HG02885 (cell line): ENCODE measurements at regions not wholly inside any gene's neighbourhood (a gene's known extent, or its start where the extent isn't known, plus 50 kb on each side); places are given as distances from the start of the nearest gene placed in this dataset.
A peak's percentile ranks its signal among the peaks of the same experiment; 100 is the strongest.

Experiments
- ATAC-seq: cut with Tn5 transposase; IDR thresholded peaks from one replicate; pipeline ENCODE4 v1.9.1; 2021; ENCODE audit warnings: mild to moderate bottlenecking; ENCODE audit not compliant: unreplicated experiment, poor library complexity

- ATAC-seq = no peak
Observed at GRCh38 chr2:147792966-147793617, 51.7 kb upstream of the ACVR2A start.

- no peak for ATAC-seq
Observed at GRCh38 chr2:147790580-147790979, 54.2 kb upstream of the ACVR2A start.

GRCh38 chr2:147789720-147790119 is 55.1 kb upstream of the ACVR2A start:
- no peak for ATAC-seq

GRCh38 chr2:147789287-147789686 is 55.5 kb upstream of the ACVR2A start:
- ATAC-seq = no peak

- ATAC-seq = no peak
Observed at GRCh38 chr2:147782141-147782930, 62.5 kb upstream of the ACVR2A start.

GRCh38 chr2:147779440-147779839 is 65.4 kb upstream of the ACVR2A start:
- ATAC-seq = no peak

- no peak for ATAC-seq
Observed at GRCh38 chr2:147777394-147777793, 67.4 kb upstream of the ACVR2A start.

- no peak for ATAC-seq
Observed at GRCh38 chr2:147774805-147775204, 70.0 kb upstream of the ACVR2A start.

- no peak for ATAC-seq
Observed at GRCh38 chr2:147773479-147773878, 71.3 kb upstream of the ACVR2A start.

- ATAC-seq = no peak
Observed at GRCh38 chr2:147772781-147773180, 72.0 kb upstream of the ACVR2A start.

- ATAC-seq = no peak
Observed at GRCh38 chr2:147763861-147764260, 81.0 kb upstream of the ACVR2A start.

- ATAC-seq = no peak
Observed at GRCh38 chr2:147760984-147761383, 83.8 kb upstream of the ACVR2A start.

- ATAC-seq = no peak
Observed at GRCh38 chr2:147759536-147759935, 85.3 kb upstream of the ACVR2A start.

GRCh38 chr2:147758821-147759220 is 86.0 kb upstream of the ACVR2A start:
- no peak for ATAC-seq

GRCh38 chr2:147756069-147756468 is 88.8 kb upstream of the ACVR2A start:
- ATAC-seq = no peak

GRCh38 chr2:147740211-147740927 is 104.5 kb upstream of the ACVR2A start:
- ATAC-seq = no peak

GRCh38 chr2:147739508-147739907 is 105.3 kb upstream of the ACVR2A start:
- ATAC-seq = no peak

GRCh38 chr2:147718831-147719230 is 126.0 kb upstream of the ACVR2A start:
- ATAC-seq = no peak

GRCh38 chr2:147716906-147717305 is 127.9 kb upstream of the ACVR2A start:
- no peak for ATAC-seq

GRCh38 chr2:147715807-147716206 is 129.0 kb upstream of the ACVR2A start:
- ATAC-seq = peak; percentile 83

GRCh38 chr2:147714582-147714981 is 130.2 kb upstream of the ACVR2A start:
- ATAC-seq = no peak
